Common myeloid progenitor, CD34-positive (primary cell): ENCODE measurements at regions not wholly inside any gene's neighbourhood (a gene's known extent, or its start where the extent isn't known, plus 50 kb on each side); places are given as distances from the start of the nearest gene placed in this dataset.

Experiments used
- CTCF ChIA-PET: fragments of 350-600 bp; sonication (Branson Sonifier 250); formaldehyde crosslinking; loops from one replicate; lab custom pipeline; 2021; ENCODE audit warnings: antibody characterized with exemption; lab: Charles Lee
- POLR2A ChIA-PET: fragments of 350-600 bp; sonication (Branson Sonifier 250); formaldehyde crosslinking; loops from one replicate; lab custom pipeline; 2021; ENCODE audit warnings: antibody characterized with exemption; lab: Charles Lee
- DNase-seq, 3 donors: peaks; one replicate each; pipeline versions ENCODE4 v3.0.0 to v3.0.0-alpha.2; 2013
- H3K27ac ChIP-seq, 2 experiments: 1 replicate in 1 of 2; 2 replicates in 1 of 2; pipeline ENCODE4 v1.7.0; 2013; ENCODE audit warnings: inconsistent platforms in 2 of 2, low read length in 2 of 2, mild to moderate bottlenecking in 2 of 2, low read depth in 1 of 2, moderate library complexity in 1 of 2; ENCODE audit not compliant: severe bottlenecking in 2 of 2, insufficient read depth in 1 of 2, poor library complexity in 1 of 2
- H3K27me3 ChIP-seq, 5 experiments: replicated peaks in 2 of 5; 1 replicate in 3 of 5; 2 replicates in 2 of 5; pipeline versions ENCODE4 v1.6.1 to v1.7.0; 2013; ENCODE audit warnings: low read length in 4 of 5, mild to moderate bottlenecking in 2 of 5, moderate library complexity in 2 of 5, inconsistent platforms in 1 of 5; ENCODE audit not compliant: insufficient read depth in 5 of 5, control insufficient read depth in 4 of 5
- H3K36me3 ChIP-seq, 4 experiments: 1 replicate in 2 of 4; 2 replicates in 2 of 4; pipeline versions ENCODE4 v1.6.1 to v1.7.0; 2013; ENCODE audit warnings: low read length in 3 of 4, control low read depth in 1 of 4, mild to moderate bottlenecking in 1 of 4; ENCODE audit not compliant: control insufficient read depth in 4 of 4, insufficient read depth in 4 of 4
- H3K4me1 ChIP-seq, 4 experiments: 1 replicate in 3 of 4; 2 replicates in 1 of 4; pipeline versions ENCODE4 v1.6.1 to v1.7.1; 2013; ENCODE audit warnings: low read length in 3 of 4, mild to moderate bottlenecking in 3 of 4, control low read depth in 1 of 4, inconsistent platforms in 1 of 4, moderate library complexity in 1 of 4; ENCODE audit not compliant: control insufficient read depth in 4 of 4, insufficient read depth in 4 of 4; ENCODE audit errors: control extremely low read depth in 1 of 4
- H3K4me3 ChIP-seq, 7 experiments: 1 replicate in 4 of 7; 2 replicates in 3 of 7; pipeline versions ENCODE4 v1.5.1 to v1.7.0; 2013; ENCODE audit warnings: mild to moderate bottlenecking in 7 of 7, low read length in 6 of 7, moderate library complexity in 6 of 7, inconsistent platforms in 2 of 7, low read depth in 2 of 7, control low read depth in 1 of 7; ENCODE audit not compliant: insufficient read depth in 4 of 7, control insufficient read depth in 1 of 7; ENCODE audit errors: extremely low read depth in 1 of 7
- H3K9me3 ChIP-seq, 5 experiments: 1 replicate in 4 of 5; 2 replicates in 1 of 5; pipeline versions ENCODE4 v1.6.1 to v1.7.1; 2013; ENCODE audit warnings: low read length in 4 of 5, mild to moderate bottlenecking in 2 of 5, inconsistent platforms in 1 of 5, low read depth in 1 of 5, moderate library complexity in 1 of 5; ENCODE audit not compliant: control insufficient read depth in 4 of 5, insufficient read depth in 2 of 5; ENCODE audit errors: control extremely low read depth in 1 of 5
- WGBS: methylation state at CpG from one replicate; pipeline ENCODE4 v1.1.5; 2013; ENCODE audit not compliant: insufficient coverage; 5-methylcytosine and 5-hydroxymethylcytosine counted together

- Histone ChIP-seq H3K9me3 (no peaks in the 10 kb centered on the region), H3K36me3 (no peaks in the 10 kb centered on the region), H3K4me1 (no peaks in the 10 kb centered on the region), H3K4me3 (no peak overlapping the region), H3K27me3 (no peaks in the 10 kb centered on the region), H3K27ac (no peak overlapping the region)
- ChIA-PET POLR2A (no interaction called here), CTCF (no interaction called here)
- no peak for DNase-seq
These were observed 265.8 kb downstream of the MED10 start for GRCh38 chr5:6112538-6112937.

GRCh38 chr5:6112125-6112524 lies 266.2 kb downstream of the MED10 start:
- ChIA-PET CTCF (no interaction called here), POLR2A (no interaction called here)
- 93% methylated on average over 3 of the region's 3 CpGs for WGBS
- Histone ChIP-seq H3K4me3 (no peak overlapping the region), H3K27me3 (no peaks in the 10 kb centered on the region), H3K4me1 (no peaks in the 10 kb centered on the region), H3K36me3 (no peaks in the 10 kb centered on the region), H3K27ac (no peak overlapping the region), H3K9me3 (no peaks in the 10 kb centered on the region)
- DNase-seq, result no peak

- Histone ChIP-seq H3K4me1 (no peaks in the 10 kb centered on the region), H3K4me3 (no peak overlapping the region), H3K27ac (no peak overlapping the region), H3K36me3 (no peaks in the 10 kb centered on the region), H3K27me3 (no peaks in the 10 kb centered on the region), H3K9me3 (no peaks in the 10 kb centered on the region)
- CTCF ChIA-PET, result no interaction called here
- 92% methylated on average over 6 of the region's 6 CpGs for WGBS
- DNase-seq, result no peak
- POLR2A ChIA-PET, result no interaction called here
These were observed 267.2 kb downstream of the MED10 start for GRCh38 chr5:6111131-6111530.

- ChIA-PET CTCF (no interaction called here), POLR2A (no interaction called here)
- H3K27me3 ChIP-seq, result peaks cover 0 to 2% (median 0%) of the 10 kb centered on the region in 5 experiments
- H3K4me3 ChIP-seq, result no peak overlapping the region
- H3K9me3 ChIP-seq, result no peaks in the 10 kb centered on the region
- no peak overlapping the region for H3K27ac ChIP-seq
- H3K36me3 ChIP-seq, result no peaks in the 10 kb centered on the region
- H3K4me1 ChIP-seq, result no peaks in the 10 kb centered on the region
- no peak for DNase-seq
- 95% methylated on average over 5 of the region's 8 CpGs for WGBS
These were observed 267.8 kb downstream of the MED10 start for GRCh38 chr5:6110441-6111005.

GRCh38 chr5:6108981-6109825 lies 269.1 kb downstream of the MED10 start:
- H3K27me3 ChIP-seq, result peaks cover 0 to 2% (median 0%) of the 10 kb centered on the region in 5 experiments
- WGBS, result 87% methylated on average over 6 of the region's 11 CpGs
- POLR2A ChIA-PET, result no interaction called here

GRCh38 chr5:6108540-6108848 lies 269.9 kb downstream of the MED10 start:
- Histone ChIP-seq H3K36me3 (no peaks in the 10 kb centered on the region), H3K27ac (no peak overlapping the region), H3K4me3 (no peak overlapping the region), H3K27me3 (peaks cover 0 to 2% (median 0%) of the 10 kb centered on the region in 5 experiments), H3K4me1 (no peaks in the 10 kb centered on the region), H3K9me3 (no peaks in the 10 kb centered on the region)
- WGBS, result 90% methylated on average over 2 of the region's 5 CpGs
- ChIA-PET POLR2A (no interaction called here), CTCF (no interaction called here)
- no peak for DNase-seq

More at GRCh38 chr5:6108981-6109825, 269.1 kb downstream of the MED10 start:
- H3K4me1 ChIP-seq, result no peaks in the 10 kb centered on the region
- H3K4me3 ChIP-seq, result no peak overlapping the region
- CTCF ChIA-PET, result no interaction called here
- H3K9me3 ChIP-seq, result no peaks in the 10 kb centered on the region
- no peak overlapping the region for H3K27ac ChIP-seq
- no peak for DNase-seq
- H3K36me3 ChIP-seq, result no peaks in the 10 kb centered on the region

GRCh38 chr5:6107675-6108539 lies 270.4 kb downstream of the MED10 start:
- no peaks in the 10 kb centered on the region for H3K4me1 ChIP-seq
- 61% methylated on average over 8 of the region's 13 CpGs for WGBS
- DNase-seq, result no peak
- H3K27me3 ChIP-seq, result peaks cover 0 to 2% (median 0%) of the 10 kb centered on the region in 5 experiments
- CTCF ChIA-PET, result no interaction called here
- POLR2A ChIA-PET, result no interaction called here
- H3K4me3 ChIP-seq, result no peak overlapping the region
- H3K27ac ChIP-seq, result no peak overlapping the region
- H3K9me3 ChIP-seq, result no peaks in the 10 kb centered on the region
- H3K36me3 ChIP-seq, result no peaks in the 10 kb centered on the region
